ENCODE measurements at regions not wholly inside any gene's neighbourhood (a gene's known extent, or its start where the extent isn't known, plus 50 kb on each side); places are given as distances from the start of the nearest gene placed in this dataset.

DNA sequence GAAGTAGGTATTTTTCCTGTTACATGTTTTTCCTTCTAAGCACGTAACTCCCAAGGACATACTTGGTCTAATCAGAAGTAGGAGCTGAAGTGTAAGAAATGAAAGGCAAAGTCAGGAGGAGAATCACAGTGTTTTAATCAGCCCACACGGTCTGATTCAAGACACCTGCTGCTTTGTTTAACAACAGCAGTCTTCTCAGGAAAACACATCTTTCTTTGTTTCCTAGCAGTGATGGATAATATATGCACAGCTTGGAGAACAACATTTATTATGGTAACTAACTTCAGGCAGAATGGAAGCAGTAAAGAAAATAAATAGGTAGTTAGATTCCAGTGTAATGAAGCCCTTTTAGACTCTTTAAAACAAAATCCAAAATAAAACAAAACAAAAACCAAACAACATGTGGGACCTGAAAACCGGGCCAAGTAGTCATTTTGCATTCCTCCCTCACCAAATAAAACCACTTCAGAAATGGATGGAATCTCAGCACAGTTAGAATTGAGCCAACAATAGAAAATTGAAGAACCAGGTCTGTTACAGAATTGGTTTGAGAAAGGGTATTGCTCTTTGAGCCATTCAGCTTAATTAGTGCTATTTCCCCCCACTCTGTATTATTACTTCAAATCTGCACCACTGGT lies 61.1 kb upstream of the UGP2 start:
- DNase-seq = peak in 1 of 58 donors; percentile 44

DNA sequence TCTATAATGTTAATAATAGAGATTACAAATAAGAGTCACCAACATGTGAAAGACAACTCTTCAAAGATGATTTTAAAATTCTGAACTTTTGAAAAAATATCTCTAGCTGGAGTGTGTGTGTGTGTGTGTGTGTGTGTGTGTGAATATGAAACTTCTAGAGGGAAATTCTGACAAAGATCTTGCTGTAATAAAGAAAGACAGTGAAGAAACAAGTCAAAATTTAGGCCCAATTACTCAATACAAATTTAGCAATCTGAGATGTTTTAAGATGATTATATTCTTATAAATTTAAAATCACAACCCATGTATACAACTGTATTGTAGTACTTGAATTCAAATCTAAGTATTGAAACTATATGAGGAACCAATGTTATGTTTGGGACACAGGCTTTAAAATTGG lies 57.2 kb upstream of the UGP2 start:
- no peak for DNase-seq

DNA sequence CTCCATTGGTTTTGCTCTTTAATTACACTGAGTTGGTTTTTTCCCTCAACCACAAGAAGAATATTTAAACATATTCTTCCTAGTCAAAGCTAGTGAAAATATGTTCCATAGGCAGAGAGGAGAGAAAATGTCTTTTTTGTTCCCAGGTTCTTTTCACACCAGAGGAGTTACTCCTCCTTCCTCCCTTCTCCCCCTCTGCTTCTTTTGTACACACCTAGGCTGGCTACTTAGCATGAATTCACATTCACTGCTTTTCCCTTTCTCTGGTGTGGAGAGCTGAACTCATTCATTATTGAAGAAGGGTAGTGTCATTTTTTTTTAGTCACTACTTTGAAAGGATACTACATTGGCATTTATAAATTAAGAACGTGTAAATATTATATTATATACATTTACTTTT lies 56.6 kb upstream of the UGP2 start:
- DNase-seq = no peak

DNA sequence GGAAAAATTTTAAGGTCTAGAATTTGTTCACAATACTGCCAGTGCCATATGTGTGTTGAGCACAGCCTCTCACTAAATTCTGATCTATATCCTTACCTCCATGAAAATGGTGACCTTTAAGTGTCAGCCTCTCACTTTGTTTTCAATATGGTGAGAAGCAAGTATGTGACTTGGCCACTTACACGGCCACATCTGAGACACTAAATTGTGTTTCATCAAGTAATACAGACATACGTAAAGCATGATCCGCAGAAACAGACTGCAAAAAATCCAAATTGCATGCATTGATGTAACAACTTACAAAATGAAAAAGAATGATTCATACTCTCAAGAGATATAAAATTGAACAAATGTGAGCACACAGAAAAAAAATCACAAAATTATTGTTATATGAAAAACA lies 55.2 kb upstream of the UGP2 start:
- no peak for DNase-seq

DNA sequence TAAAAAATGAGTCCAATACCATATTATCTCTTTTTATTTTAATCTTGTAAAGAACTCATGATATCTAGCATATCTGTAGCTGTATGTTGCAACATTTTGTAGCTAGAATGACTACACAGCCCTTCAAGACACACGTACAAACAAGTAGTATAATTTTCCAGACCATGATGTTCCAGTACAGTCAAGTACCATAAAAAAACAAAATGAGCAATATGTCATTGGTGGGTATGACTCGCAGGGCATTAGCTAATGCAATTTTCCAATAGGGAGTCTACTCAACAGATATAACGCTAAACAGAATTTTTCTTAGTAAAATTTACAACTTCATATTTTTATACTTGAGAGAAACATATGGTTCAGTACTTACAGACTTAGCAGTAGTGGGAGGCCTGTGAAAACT lies 53.6 kb upstream of the UGP2 start:
- DNase-seq = peak in 3 of 58 donors; percentile 1 to 13 (median 9)

DNA sequence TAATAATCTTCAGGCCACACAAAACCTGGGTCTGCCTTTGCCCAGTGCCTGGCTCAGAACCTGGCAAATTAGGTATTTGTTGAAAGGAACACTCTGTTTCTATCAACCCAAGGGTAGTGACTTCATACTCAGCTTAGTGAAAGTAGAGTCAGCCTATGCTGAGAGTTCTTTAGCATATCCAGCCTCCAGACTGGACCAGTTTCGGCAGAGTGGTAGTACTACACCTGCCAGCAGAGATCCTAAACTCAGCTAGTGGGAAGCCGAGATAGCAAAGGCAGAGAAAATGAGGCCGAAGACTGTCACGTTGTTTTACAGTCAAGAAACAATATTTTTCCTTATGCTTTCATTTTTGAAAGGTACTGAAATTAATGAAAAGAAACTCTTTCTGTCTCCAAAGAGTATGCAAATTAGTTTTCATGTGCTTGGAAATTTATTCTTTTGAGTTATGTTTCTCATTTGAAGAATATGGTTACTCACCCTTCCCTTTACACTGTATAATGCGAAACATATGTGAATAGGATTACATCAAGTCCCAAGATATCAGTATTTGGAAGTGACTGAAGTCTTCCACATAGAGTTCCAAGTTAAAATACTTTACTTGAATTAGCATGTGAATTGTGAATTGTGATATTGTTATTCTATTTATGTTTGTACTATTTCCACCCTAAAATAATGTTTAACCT lies 52.2 kb upstream of the UGP2 start:
- DNase-seq = peak in 1 of 58 donors; percentile 1

DNA sequence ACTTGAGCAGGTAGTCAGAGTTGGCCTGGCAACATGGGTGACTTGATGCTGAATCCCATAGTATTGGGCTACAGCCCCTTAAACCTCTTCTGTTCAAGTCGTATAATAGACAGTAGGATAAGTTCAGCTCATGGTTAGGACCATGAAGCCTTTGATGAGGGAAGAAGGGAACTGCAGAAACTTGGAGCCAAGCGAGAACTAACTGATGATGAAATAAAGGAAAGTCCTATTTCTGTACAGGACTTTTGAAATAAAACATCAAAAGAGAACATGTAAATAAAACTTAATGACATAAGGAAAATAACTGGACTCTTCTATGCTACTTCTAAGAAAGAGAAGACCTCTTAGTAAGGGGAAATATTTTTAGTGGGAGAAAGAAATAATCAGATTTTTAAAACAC lies 51.2 kb upstream of the UGP2 start:
- no peak for DNase-seq

DNA sequence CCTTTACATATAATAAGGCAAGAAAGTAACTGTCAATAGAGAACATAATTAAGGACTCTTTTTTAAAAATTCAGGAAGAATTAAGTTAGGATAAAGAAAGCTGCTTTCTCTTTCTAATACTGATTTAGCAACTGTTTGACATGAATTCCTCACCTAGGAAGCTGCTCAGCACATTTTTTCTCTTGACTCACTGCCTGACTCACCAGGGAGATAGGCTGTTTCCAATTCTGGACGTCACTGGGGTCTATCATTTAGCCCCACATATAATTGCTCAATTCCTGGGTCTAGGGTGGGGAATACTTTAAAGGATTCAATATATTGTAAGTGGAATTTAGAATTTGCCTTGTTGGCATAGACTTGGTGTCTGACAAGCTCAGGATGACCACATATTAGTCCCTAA lies 50.8 kb upstream of the UGP2 start:
- DNase-seq = no peak

DNA sequence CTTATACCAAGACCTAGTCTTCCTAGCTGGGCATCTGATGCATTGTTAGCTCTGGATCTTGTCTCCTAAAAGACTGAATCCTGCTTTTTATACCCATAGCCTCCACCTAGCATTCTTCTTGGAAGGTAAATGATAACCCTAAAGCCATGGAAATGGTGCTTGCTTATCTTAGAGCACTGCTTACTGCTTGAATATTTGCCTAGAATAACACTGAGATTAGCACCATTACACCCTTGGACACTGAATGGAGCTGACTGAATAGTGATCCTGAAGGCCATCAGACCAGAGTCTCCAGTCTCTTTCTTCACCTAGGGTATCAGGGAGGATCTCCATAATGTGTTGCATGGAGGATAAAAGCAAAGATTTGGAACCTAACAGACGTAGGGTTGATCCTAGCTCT lies 50.3 kb upstream of the UGP2 start:
- DNase-seq = no peak
